ENCODE measurements at regions not wholly inside any gene's neighbourhood (a gene's known extent, or its start where the extent isn't known, plus 50 kb on each side); places are given as distances from the start of the nearest gene placed in this dataset.

- TF ChIP-seq POLR2AphosphoS5 (IDR thresholded peaks at IDR 0.05; ENCODE audit: low read depth, low read length) (no peak), POLR2A (IDR thresholded peaks at IDR 0.05; ENCODE audit: low read depth, low read length) (no peak), TAF1 (IDR thresholded peaks at IDR 0.05; ENCODE audit: borderline replicate concordance, low read depth, low read length) (no peak)
Measured at GRCh38 chr14:105805701-105806100, 279.3 kb downstream of the TMEM121 start.
